Neutrophil (primary cell): ENCODE measurements at regions not wholly inside any gene's neighbourhood (a gene's known extent, or its start where the extent isn't known, plus 50 kb on each side); places are given as distances from the start of the nearest gene placed in this dataset.

Source experiments
- H3K27ac ChIP-seq: fragments of 200-600 bp; sonication (generic); 2 replicates; pipeline ENCODE4 v1.5.1; 2016; ENCODE audit warnings: mild to moderate bottlenecking, moderate library complexity
- H3K27me3 ChIP-seq: fragments of 200-600 bp; sonication (generic); 2 replicates; pipeline ENCODE4 v1.6.0; 2016; ENCODE audit warnings: mild to moderate bottlenecking
- H3K36me3 ChIP-seq: fragments of 200-600 bp; sonication (generic); 2 replicates; pipeline ENCODE4 v1.5.1; 2017
- H3K4me1 ChIP-seq, 2 experiments: fragments of 200-600 bp in 1 of 2; sonication (generic) in 1 of 2; 1 replicate in 1 of 2; 2 replicates in 1 of 2; pipeline versions ENCODE4 v1.5.1 to v1.6.1; 2013 to 2016; ENCODE audit warnings: low read depth in 1 of 2, low read length in 1 of 2, mild to moderate bottlenecking in 1 of 2, moderate library complexity in 1 of 2; ENCODE audit not compliant: control insufficient read depth in 1 of 2, insufficient read depth in 1 of 2
- H3K4me3 ChIP-seq, 2 experiments: fragments of 200-600 bp in 1 of 2; sonication (generic) in 1 of 2; 1 replicate in 1 of 2; 2 replicates in 1 of 2; pipeline ENCODE4 v1.5.1; 2013 to 2016; ENCODE audit warnings: low read depth in 1 of 2, low read length in 1 of 2, mild to moderate bottlenecking in 1 of 2, moderate library complexity in 1 of 2
- H3K9me3 ChIP-seq: fragments of 200-600 bp; sonication (generic); 2 replicates; pipeline ENCODE4 v1.5.1; 2016
- TF ChIP-seq, protein P1 (sequence below): fragments of 200-600 bp; sonication (generic); IDR thresholded peaks from 2 replicates; pipeline ENCODE4 v1.5.1; 2016; ENCODE audit warnings: antibody characterized with exemption

GRCh38 chr4:11097725-11098124 lies 331.0 kb downstream of the HS3ST1 start:
- H3K4me3 ChIP-seq, result no peak overlapping the region
- no peaks in the 10 kb centered on the region for H3K27me3 ChIP-seq
- no peak overlapping the region for H3K27ac ChIP-seq
- H3K4me1 ChIP-seq, result no peaks in the 10 kb centered on the region
- H3K36me3 ChIP-seq, result no peaks in the 10 kb centered on the region
- no peaks in the 10 kb centered on the region for H3K9me3 ChIP-seq
- TF ChIP-seq, protein P1, sequence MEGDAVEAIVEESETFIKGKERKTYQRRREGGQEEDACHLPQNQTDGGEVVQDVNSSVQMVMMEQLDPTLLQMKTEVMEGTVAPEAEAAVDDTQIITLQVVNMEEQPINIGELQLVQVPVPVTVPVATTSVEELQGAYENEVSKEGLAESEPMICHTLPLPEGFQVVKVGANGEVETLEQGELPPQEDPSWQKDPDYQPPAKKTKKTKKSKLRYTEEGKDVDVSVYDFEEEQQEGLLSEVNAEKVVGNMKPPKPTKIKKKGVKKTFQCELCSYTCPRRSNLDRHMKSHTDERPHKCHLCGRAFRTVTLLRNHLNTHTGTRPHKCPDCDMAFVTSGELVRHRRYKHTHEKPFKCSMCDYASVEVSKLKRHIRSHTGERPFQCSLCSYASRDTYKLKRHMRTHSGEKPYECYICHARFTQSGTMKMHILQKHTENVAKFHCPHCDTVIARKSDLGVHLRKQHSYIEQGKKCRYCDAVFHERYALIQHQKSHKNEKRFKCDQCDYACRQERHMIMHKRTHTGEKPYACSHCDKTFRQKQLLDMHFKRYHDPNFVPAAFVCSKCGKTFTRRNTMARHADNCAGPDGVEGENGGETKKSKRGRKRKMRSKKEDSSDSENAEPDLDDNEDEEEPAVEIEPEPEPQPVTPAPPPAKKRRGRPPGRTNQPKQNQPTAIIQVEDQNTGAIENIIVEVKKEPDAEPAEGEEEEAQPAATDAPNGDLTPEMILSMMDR, result no peak

- Histone ChIP-seq H3K4me1 (no peaks in the 10 kb centered on the region), H3K4me3 (no peak overlapping the region)
- TF ChIP-seq, protein P1, result no peak
These were observed 347.7 kb downstream of the HS3ST1 start for GRCh38 chr4:11081006-11081405.

DNA sequence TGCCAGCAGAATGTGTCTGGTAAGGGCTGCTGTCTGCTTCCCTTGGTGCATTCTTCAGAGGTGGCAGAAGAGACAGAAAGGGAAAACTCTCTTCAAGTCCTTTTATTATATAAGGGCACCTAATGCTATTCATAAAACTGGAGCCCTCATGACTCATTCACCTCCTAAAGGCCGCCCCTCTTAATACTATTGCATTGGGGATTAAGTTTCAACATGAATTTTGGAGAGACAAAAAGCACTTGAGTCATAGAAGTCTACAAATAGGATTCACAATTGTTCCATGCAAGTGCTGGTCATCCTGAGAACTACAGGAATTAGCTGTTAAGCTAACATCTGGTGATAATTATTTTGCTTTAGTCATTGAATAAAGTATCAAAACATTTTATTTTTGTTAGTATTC lies 349.5 kb downstream of the HS3ST1 start:
- Histone ChIP-seq H3K4me1 (no peaks in the 10 kb centered on the region), H3K4me3 (no peak overlapping the region), H3K36me3 (no peaks in the 10 kb centered on the region), H3K9me3 (no peaks in the 10 kb centered on the region), H3K27me3 (no peaks in the 10 kb centered on the region), H3K27ac (no peak overlapping the region)
- TF ChIP-seq, protein P1, result no peak

More at GRCh38 chr4:11081006-11081405, 347.7 kb downstream of the HS3ST1 start:
- no peak overlapping the region for H3K27ac ChIP-seq
- H3K27me3 ChIP-seq, result no peaks in the 10 kb centered on the region
- no peaks in the 10 kb centered on the region for H3K36me3 ChIP-seq
- no peaks in the 10 kb centered on the region for H3K9me3 ChIP-seq

- TF ChIP-seq, protein P1, result no peak
- H3K4me1 ChIP-seq, result no peaks in the 10 kb centered on the region
- H3K27me3 ChIP-seq, result no peaks in the 10 kb centered on the region
- H3K27ac ChIP-seq, result no peak overlapping the region
- no peaks in the 10 kb centered on the region for H3K9me3 ChIP-seq
- no peaks in the 10 kb centered on the region for H3K36me3 ChIP-seq
- H3K4me3 ChIP-seq, result no peak overlapping the region
These were observed 354.0 kb downstream of the HS3ST1 start for GRCh38 chr4:11074581-11075241.

- Histone ChIP-seq H3K9me3 (no peaks in the 10 kb centered on the region), H3K4me1 (no peaks in the 10 kb centered on the region), H3K27me3 (no peaks in the 10 kb centered on the region), H3K4me3 (no peak overlapping the region), H3K27ac (no peak overlapping the region), H3K36me3 (no peaks in the 10 kb centered on the region)
- TF ChIP-seq, protein P1, result no peak
These were observed 355.1 kb downstream of the HS3ST1 start for GRCh38 chr4:11073621-11074051.
